Renal pelvis (tissue), 1 donor: ENCODE measurements at regions not wholly inside any gene's neighbourhood (a gene's known extent, or its start where the extent isn't known, plus 50 kb on each side); places are given as distances from the start of the nearest gene placed in this dataset.
"Not testable (repeated sequence)": the region's sequence is repeated elsewhere in the genome, so short reads cannot be mapped to it uniquely, and the experiment has no call there.

ENCODE experiments used
- DNase-seq: peaks from one replicate; pipeline ENCODE4 v3.0.0-alpha.2; 2013

GRCh38 chr20:24418731-24419130 is 50.7 kb upstream of the SYNDIG1 start:
- DNase-seq = no peak

GRCh38 chr20:24417485-24417884 is 51.9 kb upstream of the SYNDIG1 start:
- no peak for DNase-seq

GRCh38 chr20:24415444-24415843 is 54.0 kb upstream of the SYNDIG1 start:
- not testable (repeated sequence) for DNase-seq

- no peak for DNase-seq
Observed at GRCh38 chr20:24411834-24412216, 57.6 kb upstream of the SYNDIG1 start.

- no peak for DNase-seq
Observed at GRCh38 chr20:24411003-24411833, 58.2 kb upstream of the SYNDIG1 start.

- no peak for DNase-seq
Observed at GRCh38 chr20:24407151-24407550, 62.3 kb upstream of the SYNDIG1 start.

- no peak for DNase-seq
Observed at GRCh38 chr20:24406750-24407149, 62.7 kb upstream of the SYNDIG1 start.

- no peak for DNase-seq
Observed at GRCh38 chr20:24406251-24406650, 63.2 kb upstream of the SYNDIG1 start.

GRCh38 chr20:24405810-24406209 is 63.6 kb upstream of the SYNDIG1 start:
- no peak for DNase-seq

GRCh38 chr20:24403406-24403805 is 66.0 kb upstream of the SYNDIG1 start:
- no peak for DNase-seq

- no peak for DNase-seq
Observed at GRCh38 chr20:24402188-24402587, 67.2 kb upstream of the SYNDIG1 start.

GRCh38 chr20:24395151-24395550 is 74.3 kb upstream of the SYNDIG1 start:
- DNase-seq = no peak

GRCh38 chr20:24393903-24394302 is 75.5 kb upstream of the SYNDIG1 start:
- no peak for DNase-seq

- DNase-seq = no peak
Observed at GRCh38 chr20:24392612-24393011, 76.8 kb upstream of the SYNDIG1 start.

- no peak for DNase-seq
Observed at GRCh38 chr20:24389686-24390085, 79.7 kb upstream of the SYNDIG1 start.

- DNase-seq = no peak
Observed at GRCh38 chr20:24388828-24389380, 80.5 kb upstream of the SYNDIG1 start.

GRCh38 chr20:24385547-24385946 is 83.9 kb upstream of the SYNDIG1 start:
- no peak for DNase-seq

GRCh38 chr20:24384865-24385264 is 84.6 kb upstream of the SYNDIG1 start:
- DNase-seq = no peak

GRCh38 chr20:24382743-24383142 is 86.7 kb upstream of the SYNDIG1 start:
- DNase-seq = peak; percentile 60

GRCh38 chr20:24382331-24382730 is 87.1 kb upstream of the SYNDIG1 start:
- DNase-seq = peak; percentile 52

- DNase-seq = no peak
Observed at GRCh38 chr20:24381886-24382285, 87.5 kb upstream of the SYNDIG1 start.

GRCh38 chr20:24379484-24379927 is 89.9 kb upstream of the SYNDIG1 start:
- no peak for DNase-seq

- no peak for DNase-seq
Observed at GRCh38 chr20:24378661-24379483, 90.6 kb upstream of the SYNDIG1 start.
